PC-9 (cell line): ENCODE measurements at regions not wholly inside any gene's neighbourhood (a gene's known extent, or its start where the extent isn't known, plus 50 kb on each side); places are given as distances from the start of the nearest gene placed in this dataset.

Experiments used
- BruUV-seq: library from RNA; stranded (reverse); fragments of 400-500 nt; replicated peaks from 2 replicates; lab custom pipeline; 2021; lab: Mats Ljungman, UMichigan
- CTCF ChIA-PET: fragments of 300-600 bp; sonication (Branson Sonifier 250); formaldehyde crosslinking; loops from one replicate; lab custom pipeline; 2022; ENCODE audit warnings: antibody characterized with exemption; lab: Charles Lee
- POLR2A ChIA-PET: fragments of 300-600 bp; sonication (Branson Sonifier 250); formaldehyde crosslinking; loops from one replicate; lab custom pipeline; 2022; ENCODE audit warnings: antibody characterized with exemption; ENCODE audit not compliant: unreplicated experiment; lab: Charles Lee
- DNase-seq, 2 experiments: peaks; one replicate each; pipeline versions ENCODE4 v3.0.0 to v3.0.0-alpha.2; 2015 to 2022; ENCODE audit warnings: mixed read lengths in 1 of 2
- H2AFZ ChIP-seq: fragments of 200-600 bp; sonication (generic); 2 replicates; pipeline ENCODE4 v1.8.1; 2017; ENCODE audit warnings: antibody characterized with exemption
- H3F3A ChIP-seq: fragments of 200-600 bp; sonication (generic); 2 replicates; pipeline ENCODE4 v1.8.1; 2017; ENCODE audit warnings: antibody characterized with exemption, mild to moderate bottlenecking, low read depth; ENCODE audit not compliant: insufficient read depth
- H3K27ac ChIP-seq: fragments of 200-600 bp; sonication (generic); 2 replicates; pipeline ENCODE4 v1.6.1; 2016; ENCODE audit warnings: mixed run types
- H3K27me3 ChIP-seq: fragments of 200-600 bp; sonication (generic); 2 replicates; pipeline ENCODE4 v1.6.1; 2016; ENCODE audit warnings: low read depth, mixed run types; ENCODE audit not compliant: insufficient read depth
- H3K36me3 ChIP-seq: fragments of 200-600 bp; sonication (generic); 2 replicates; pipeline ENCODE4 v1.6.1; 2016; ENCODE audit warnings: low read depth, mixed run types
- H3K4me1 ChIP-seq: fragments of 200-600 bp; sonication (generic); replicated peaks from 2 replicates; pipeline ENCODE4 v1.6.1; 2016; ENCODE audit warnings: mixed run types; ENCODE audit not compliant: insufficient read depth
- H3K4me2 ChIP-seq: fragments of 200-600 bp; sonication (generic); 2 replicates; pipeline ENCODE4 v1.6.1; 2017; ENCODE audit warnings: mixed run types
- H3K4me3 ChIP-seq: fragments of 200-600 bp; sonication (generic); 2 replicates; pipeline ENCODE4 v1.6.1; 2016; ENCODE audit warnings: mixed run types
- H3K79me2 ChIP-seq: fragments of 200-600 bp; sonication (generic); 2 replicates; pipeline ENCODE4 v1.6.1; 2017; ENCODE audit warnings: low read depth, mixed run types
- H3K9me2 ChIP-seq: fragments of 200-600 bp; sonication (generic); 2 replicates; pipeline ENCODE4 v1.8.1; 2017; ENCODE audit warnings: mild to moderate bottlenecking; ENCODE audit not compliant: insufficient read depth
- H3K9me3 ChIP-seq: fragments of 200-600 bp; sonication (generic); 2 replicates; pipeline ENCODE4 v1.8.1; 2016; ENCODE audit warnings: low read depth; ENCODE audit not compliant: insufficient read depth
- H4K20me1 ChIP-seq: fragments of 200-600 bp; sonication (generic); 2 replicates; pipeline ENCODE4 v1.8.1; 2017; ENCODE audit not compliant: insufficient read depth
- EZH2 ChIP-seq: fragments of 200-600 bp; sonication (generic); IDR thresholded peaks from 2 replicates; pipeline ENCODE4 v1.8.0; 2017; ENCODE audit warnings: antibody characterized with exemption, low read depth
- intact Hi-C: fragments of 100-400 bp; cut with micrococcal nuclease; formaldehyde crosslinking; loops from one replicate; pipeline ENCODE4 v1.10.0; 2022; ENCODE audit not compliant: unreplicated experiment
- TF ChIP-seq, protein P1 (sequence below): fragments of 200-600 bp; sonication (generic); conservative IDR thresholded peaks from 2 replicates; pipeline ENCODE4 v1.6.1; 2017; ENCODE audit warnings: mixed run types, antibody characterized with exemption, mild to moderate bottlenecking, moderate library complexity

DNA sequence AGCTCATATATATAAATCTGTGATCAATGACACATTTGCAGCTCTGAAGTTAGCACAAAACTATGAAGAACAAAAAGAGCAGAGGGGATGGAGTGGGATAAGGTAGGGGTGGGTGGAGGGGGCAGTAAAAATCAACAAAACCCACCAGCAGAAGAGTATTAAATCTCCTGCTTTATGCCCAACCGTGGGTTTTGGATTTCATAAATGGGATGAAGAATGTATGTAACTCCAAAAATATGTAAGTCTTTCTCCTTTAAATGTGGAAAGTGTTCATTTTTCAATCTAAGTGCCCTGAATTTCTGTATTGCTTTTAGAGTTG lies 480.3 kb upstream of the MARCKS start:
- ChIA-PET POLR2A (no interaction called here), CTCF (interaction anchor here (0.7 kb wide), 1 partner anchor 975 kb away, joined by 5 read pairs; no protein-coding TSS in a partner anchor)
- Histone ChIP-seq H3K9me2 (no peaks in the 10 kb centered on the region), H3K9me3 (no peaks in the 10 kb centered on the region; the same call in 1 of the 2 replicates), H3K27ac (no peak overlapping the region), H3K79me2 (no peaks in the 10 kb centered on the region), H3F3A (peaks cover 10% of the 10 kb centered on the region; the same call in 1 of the 2 replicates), H3K4me2 (no peak overlapping the region), H3K4me1 (peaks cover 15% of the 10 kb centered on the region), H3K27me3 (no peaks in the 10 kb centered on the region), H3K36me3 (no peaks in the 10 kb centered on the region), H3K4me3 (no peak overlapping the region), H4K20me1 (no peaks in the 10 kb centered on the region), H2AFZ (no peak overlapping the region)
- no TSS peak for BruUV-seq
- TF ChIP-seq EZH2: no peak
- TF ChIP-seq, protein P1, sequence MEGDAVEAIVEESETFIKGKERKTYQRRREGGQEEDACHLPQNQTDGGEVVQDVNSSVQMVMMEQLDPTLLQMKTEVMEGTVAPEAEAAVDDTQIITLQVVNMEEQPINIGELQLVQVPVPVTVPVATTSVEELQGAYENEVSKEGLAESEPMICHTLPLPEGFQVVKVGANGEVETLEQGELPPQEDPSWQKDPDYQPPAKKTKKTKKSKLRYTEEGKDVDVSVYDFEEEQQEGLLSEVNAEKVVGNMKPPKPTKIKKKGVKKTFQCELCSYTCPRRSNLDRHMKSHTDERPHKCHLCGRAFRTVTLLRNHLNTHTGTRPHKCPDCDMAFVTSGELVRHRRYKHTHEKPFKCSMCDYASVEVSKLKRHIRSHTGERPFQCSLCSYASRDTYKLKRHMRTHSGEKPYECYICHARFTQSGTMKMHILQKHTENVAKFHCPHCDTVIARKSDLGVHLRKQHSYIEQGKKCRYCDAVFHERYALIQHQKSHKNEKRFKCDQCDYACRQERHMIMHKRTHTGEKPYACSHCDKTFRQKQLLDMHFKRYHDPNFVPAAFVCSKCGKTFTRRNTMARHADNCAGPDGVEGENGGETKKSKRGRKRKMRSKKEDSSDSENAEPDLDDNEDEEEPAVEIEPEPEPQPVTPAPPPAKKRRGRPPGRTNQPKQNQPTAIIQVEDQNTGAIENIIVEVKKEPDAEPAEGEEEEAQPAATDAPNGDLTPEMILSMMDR: no peak
- DNase-seq: no peak
- intact Hi-C loops: no loop called here

DNA sequence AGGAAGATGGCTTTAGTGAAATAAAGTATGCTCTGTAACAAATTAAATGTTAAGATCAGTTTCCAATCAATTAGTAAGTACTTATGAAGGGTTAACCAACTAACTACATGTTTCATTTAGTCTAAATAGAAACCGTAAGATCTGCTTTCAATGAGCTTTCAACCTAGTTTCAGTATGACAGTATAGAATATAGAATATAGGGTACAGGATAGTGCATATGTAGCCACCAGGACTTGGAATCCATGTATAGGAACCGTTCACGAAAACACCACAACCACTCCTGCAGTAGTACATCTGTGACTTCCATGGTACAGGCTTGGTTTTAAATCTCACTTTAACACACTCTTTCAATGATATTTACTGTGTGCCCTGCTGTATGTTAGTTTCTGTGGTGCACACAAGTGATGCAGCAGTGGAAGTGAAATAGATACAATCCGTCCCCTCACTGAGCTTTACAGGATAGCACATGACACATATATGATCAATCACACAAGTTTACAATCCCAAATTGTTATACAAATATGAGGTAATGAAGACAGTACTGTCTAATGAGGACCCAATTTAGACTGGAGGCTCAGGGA lies 479.7 kb upstream of the MARCKS start:
- intact Hi-C loops: no loop called here

DNA sequence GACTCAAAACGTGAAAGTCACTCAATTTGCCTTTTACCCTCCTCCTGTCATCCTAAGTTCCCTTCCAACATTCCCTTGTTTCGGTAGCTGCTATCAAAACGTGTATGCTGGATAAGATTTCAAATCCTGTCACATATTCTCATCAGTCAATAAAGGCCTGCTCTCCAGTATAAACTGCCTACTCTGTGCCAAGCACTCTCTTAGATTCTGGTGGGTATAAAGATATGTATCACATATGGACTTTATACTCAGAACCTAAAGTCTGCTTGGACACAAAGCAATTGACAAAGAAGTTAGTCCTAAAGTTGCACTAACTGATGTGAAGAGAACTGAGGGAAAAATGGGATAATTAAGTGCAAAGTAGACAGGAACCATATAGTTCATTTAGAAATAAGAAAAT lies 476.6 kb upstream of the MARCKS start:
- Histone ChIP-seq H3K9me3 (no peaks in the 10 kb centered on the region), H4K20me1 (no peaks in the 10 kb centered on the region)
- intact Hi-C loops: no loop called here

More for the DNA sequence above, 479.7 kb upstream of the MARCKS start:
- H3K79me2 ChIP-seq: no peaks in the 10 kb centered on the region
- H3K4me1 ChIP-seq: peaks cover 15% of the 10 kb centered on the region
- H3K4me3 ChIP-seq: no peak overlapping the region
- DNase-seq: no peak
- H3K4me2 ChIP-seq: no peak overlapping the region
- ChIA-PET POLR2A (no interaction called here), CTCF (no interaction called here)
- no peak overlapping the region for H3K27ac ChIP-seq
- H3F3A ChIP-seq: peaks cover 10% of the 10 kb centered on the region; the same call in 1 of the 2 replicates
- no peaks in the 10 kb centered on the region; the same call in 1 of the 2 replicates for H3K9me3 ChIP-seq
- TF ChIP-seq, protein P1: no peak
- no peak for TF ChIP-seq EZH2
- no peaks in the 10 kb centered on the region for H3K9me2 ChIP-seq
- H3K27me3 ChIP-seq: no peaks in the 10 kb centered on the region
- H3K36me3 ChIP-seq: no peaks in the 10 kb centered on the region
- no peaks in the 10 kb centered on the region for H4K20me1 ChIP-seq
- H2AFZ ChIP-seq: no peak overlapping the region
- no TSS peak for BruUV-seq

More for the DNA sequence above, 476.6 kb upstream of the MARCKS start:
- H3K79me2 ChIP-seq: no peaks in the 10 kb centered on the region
- no peaks in the 10 kb centered on the region for H3K36me3 ChIP-seq
- H3K4me3 ChIP-seq: no peak overlapping the region
- H3K27ac ChIP-seq: no peak overlapping the region
- H2AFZ ChIP-seq: no peak overlapping the region
- H3K4me2 ChIP-seq: no peak overlapping the region
- H3K4me1 ChIP-seq: peaks cover 9% of the 10 kb centered on the region
- no peaks in the 10 kb centered on the region for H3K27me3 ChIP-seq
- H3K9me2 ChIP-seq: no peaks in the 10 kb centered on the region
- DNase-seq: no peak
- CTCF ChIA-PET: no interaction called here
- POLR2A ChIA-PET: no interaction called here
- peaks cover 10% of the 10 kb centered on the region; the same call in 1 of the 2 replicates for H3F3A ChIP-seq
- TF ChIP-seq, protein P1: no peak
- TF ChIP-seq EZH2: no peak
- BruUV-seq: no TSS peak
